Effector memory CD8-positive, alpha-beta T cell (primary cell): ENCODE measurements at regions not wholly inside any gene's neighbourhood (a gene's known extent, or its start where the extent isn't known, plus 50 kb on each side); places are given as distances from the start of the nearest gene placed in this dataset.

Experiments
- ATAC-seq: fragments of 150-1000 bp; cut with Tn5 transposase; replicated peaks from 2 replicates; pipeline ENCODE4 v1.10.0; 2021; ENCODE audit warnings: mild to moderate bottlenecking, moderate library complexity
- DNase-seq, 3 experiments: peaks; one replicate each; pipeline ENCODE4 v3.0.0; 2021
- H3K27ac Mint-ChIP-seq, 2 donors: one replicate each; pipeline ENCODE4 v1.8.0; 2022; ENCODE audit warnings: mild to moderate bottlenecking in 2 of 2, mixed read lengths in 2 of 2, moderate library complexity in 2 of 2
- H3K27me3 Mint-ChIP-seq, 2 donors: one replicate each; pipeline ENCODE4 v1.8.0; 2022; ENCODE audit warnings: mixed read lengths in 2 of 2
- H3K36me3 Mint-ChIP-seq: one replicate; pipeline ENCODE4 v1.8.0; 2022; ENCODE audit warnings: mild to moderate bottlenecking, moderate library complexity, mixed read lengths; ENCODE audit not compliant: insufficient read depth
- H3K4me1 Mint-ChIP-seq, 2 donors: one replicate each; pipeline ENCODE4 v1.8.0; 2022; ENCODE audit warnings: low read depth in 2 of 2, mixed read lengths in 2 of 2
- H3K4me3 Mint-ChIP-seq, 2 donors: one replicate each; pipeline ENCODE4 v1.8.0; 2022; ENCODE audit warnings: mild to moderate bottlenecking in 2 of 2, mixed read lengths in 2 of 2, moderate library complexity in 2 of 2
- H3K9me3 Mint-ChIP-seq, 2 donors: one replicate each; pipeline ENCODE4 v1.8.0; 2022; ENCODE audit warnings: mixed read lengths in 2 of 2

- Mint-ChIP-seq H3K27ac (no peak overlapping the region), H3K36me3 (no peaks in the 10 kb centered on the region), H3K4me1 (no peaks in the 10 kb centered on the region), H3K9me3 (no peaks in the 10 kb centered on the region), H3K4me3 (no peak overlapping the region), H3K27me3 (peaks cover 28 to 32% of the 10 kb centered on the region in 2 donors)
- DNase-seq (no peak), ATAC-seq (no peak)
Measured at GRCh38 chr5:56656846-56657726, 158.3 kb upstream of the MAP3K1 start.

GRCh38 chr5:56651893-56652292 is 163.5 kb upstream of the MAP3K1 start:
- Mint-ChIP-seq H3K27ac (no peak overlapping the region), H3K36me3 (no peaks in the 10 kb centered on the region), H3K4me1 (peaks cover 0 to 3% of the 10 kb centered on the region in 2 donors), H3K4me3 (no peak overlapping the region), H3K27me3 (peaks cover 23 to 27% of the 10 kb centered on the region in 2 donors), H3K9me3 (no peaks in the 10 kb centered on the region)
- no peak for DNase-seq
- no peak for ATAC-seq

GRCh38 chr5:56650386-56650785 is 165.0 kb upstream of the MAP3K1 start:
- no peak overlapping the region for H3K4me3 Mint-ChIP-seq
- no peaks in the 10 kb centered on the region for H3K36me3 Mint-ChIP-seq
- peaks cover 22 to 24% of the 10 kb centered on the region in 2 donors for H3K27me3 Mint-ChIP-seq
- H3K4me1 Mint-ChIP-seq: peaks cover 0 to 3% of the 10 kb centered on the region in 2 donors
- H3K9me3 Mint-ChIP-seq: no peaks in the 10 kb centered on the region
- DNase-seq (no peak), ATAC-seq (no peak)
- H3K27ac Mint-ChIP-seq: no peak overlapping the region

GRCh38 chr5:56649569-56649968 is 165.8 kb upstream of the MAP3K1 start:
- peaks cover 0 to 3% of the 10 kb centered on the region in 2 donors for H3K4me1 Mint-ChIP-seq

GRCh38 chr5:56648460-56649034 is 166.8 kb upstream of the MAP3K1 start:
- Mint-ChIP-seq H3K4me1 (peaks cover 0 to 3% of the 10 kb centered on the region in 2 donors), H3K27ac (no peak overlapping the region), H3K4me3 (no peak overlapping the region), H3K9me3 (no peaks in the 10 kb centered on the region), H3K27me3 (peaks cover 4 to 8% of the 10 kb centered on the region in 2 donors), H3K36me3 (no peaks in the 10 kb centered on the region)
- DNase-seq: no peak
- no peak for ATAC-seq

More at GRCh38 chr5:56649569-56649968, 165.8 kb upstream of the MAP3K1 start:
- ATAC-seq: no peak
- H3K36me3 Mint-ChIP-seq: no peaks in the 10 kb centered on the region
- H3K27ac Mint-ChIP-seq: no peak overlapping the region
- H3K27me3 Mint-ChIP-seq: peaks cover 14 to 16% of the 10 kb centered on the region in 2 donors
- H3K9me3 Mint-ChIP-seq: no peaks in the 10 kb centered on the region
- DNase-seq: no peak
- no peak overlapping the region for H3K4me3 Mint-ChIP-seq

GRCh38 chr5:56647099-56647850 is 168.1 kb upstream of the MAP3K1 start:
- Mint-ChIP-seq H3K36me3 (no peaks in the 10 kb centered on the region), H3K27ac (no peak overlapping the region), H3K4me3 (no peak overlapping the region), H3K4me1 (peaks cover 0 to 3% of the 10 kb centered on the region in 2 donors), H3K9me3 (no peaks in the 10 kb centered on the region), H3K27me3 (peaks cover 0 to 6% of the 10 kb centered on the region in 2 donors)
- ATAC-seq (no peak), DNase-seq (no peak)

GRCh38 chr5:56641635-56642260 is 173.6 kb upstream of the MAP3K1 start:
- Mint-ChIP-seq H3K4me3 (no peak overlapping the region), H3K9me3 (no peaks in the 10 kb centered on the region), H3K27me3 (peaks cover 28 to 35% of the 10 kb centered on the region in 2 donors), H3K27ac (no peak overlapping the region), H3K36me3 (no peaks in the 10 kb centered on the region), H3K4me1 (peaks cover 0 to 6% of the 10 kb centered on the region in 2 donors)
- DNase-seq: no peak
- ATAC-seq: no peak

GRCh38 chr5:56640763-56641406 is 174.5 kb upstream of the MAP3K1 start:
- no peaks in the 10 kb centered on the region for H3K36me3 Mint-ChIP-seq
- ATAC-seq: no peak
- H3K27me3 Mint-ChIP-seq: peaks cover 33 to 40% of the 10 kb centered on the region in 2 donors
- H3K9me3 Mint-ChIP-seq: no peaks in the 10 kb centered on the region
- H3K4me1 Mint-ChIP-seq: peaks cover 0 to 6% of the 10 kb centered on the region in 2 donors
- peak overlapping the region in 1 of 2 donors; percentile 52 for H3K27ac Mint-ChIP-seq
- H3K4me3 Mint-ChIP-seq: no peak overlapping the region
- DNase-seq: no peak

GRCh38 chr5:56639476-56639875 is 175.9 kb upstream of the MAP3K1 start:
- no peak overlapping the region for H3K27ac Mint-ChIP-seq

GRCh38 chr5:56638768-56639238 is 176.5 kb upstream of the MAP3K1 start:
- no peak overlapping the region for H3K4me3 Mint-ChIP-seq
- ATAC-seq: peak; percentile 19
- H3K27me3 Mint-ChIP-seq: peaks cover 33 to 40% of the 10 kb centered on the region in 2 donors
- H3K4me1 Mint-ChIP-seq: peaks cover 0 to 6% of the 10 kb centered on the region in 2 donors
- no peak for DNase-seq
- no peak overlapping the region for H3K27ac Mint-ChIP-seq
- no peaks in the 10 kb centered on the region for H3K36me3 Mint-ChIP-seq
- H3K9me3 Mint-ChIP-seq: no peaks in the 10 kb centered on the region

More at GRCh38 chr5:56639476-56639875, 175.9 kb upstream of the MAP3K1 start:
- Mint-ChIP-seq H3K36me3 (no peaks in the 10 kb centered on the region), H3K27me3 (peaks cover 33 to 40% of the 10 kb centered on the region in 2 donors), H3K4me3 (no peak overlapping the region), H3K4me1 (peaks cover 0 to 6% of the 10 kb centered on the region in 2 donors), H3K9me3 (no peaks in the 10 kb centered on the region)
- no peak for ATAC-seq
- DNase-seq: no peak

GRCh38 chr5:56638061-56638621 is 177.2 kb upstream of the MAP3K1 start:
- H3K27ac Mint-ChIP-seq: no peak overlapping the region
- ATAC-seq (no peak), DNase-seq (no peak)
- peaks cover 0 to 6% of the 10 kb centered on the region in 2 donors for H3K4me1 Mint-ChIP-seq
- no peaks in the 10 kb centered on the region for H3K36me3 Mint-ChIP-seq
- no peak overlapping the region for H3K4me3 Mint-ChIP-seq
- H3K27me3 Mint-ChIP-seq: peaks cover 33 to 40% of the 10 kb centered on the region in 2 donors
- H3K9me3 Mint-ChIP-seq: no peaks in the 10 kb centered on the region

GRCh38 chr5:56637321-56637920 is 177.9 kb upstream of the MAP3K1 start:
- peaks cover 0 to 6% of the 10 kb centered on the region in 2 donors for H3K4me1 Mint-ChIP-seq
- no peak overlapping the region for H3K4me3 Mint-ChIP-seq

More at GRCh38 chr5:56637321-56637920, 177.9 kb upstream of the MAP3K1 start:
- Mint-ChIP-seq H3K27ac (no peak overlapping the region), H3K27me3 (peaks cover 33 to 40% of the 10 kb centered on the region in 2 donors), H3K36me3 (no peaks in the 10 kb centered on the region), H3K9me3 (no peaks in the 10 kb centered on the region)
- ATAC-seq (no peak), DNase-seq (no peak)
